HepG2 (cell line): ENCODE measurements at regions not wholly inside any gene's neighbourhood (a gene's known extent, or its start where the extent isn't known, plus 50 kb on each side); places are given as distances from the start of the nearest gene placed in this dataset.

Source experiments
- ATAC-seq: fragments of 200-7000 bp; cut with Tn5 transposase; 3 replicates; pipeline ENCODE4 v1.9.1; 2020; ENCODE audit warnings: mild to moderate bottlenecking, moderate library complexity
- BruUV-seq: library from RNA; stranded (reverse); fragments of 400-500 nt; replicated peaks from 2 replicates; lab custom pipeline; 2021; lab: Mats Ljungman, UMichigan
- CTCF ChIA-PET: fragments of 300-600 bp; formaldehyde crosslinking; extraction: SDS; loops from one replicate; lab custom pipeline; 2021; ENCODE audit warnings: low total read pairs, inconsistent platforms, low intra/inter-chr PET ratio; lab: Yijun Ruan, JAX
- POLR2A ChIA-PET: fragments of 350-600 bp; sonication (Branson Sonifier 250); formaldehyde crosslinking; loops from one replicate; lab custom pipeline; 2020; ENCODE audit warnings: antibody characterized with exemption, inconsistent platforms; lab: Yijun Ruan, JAX
- DNase-seq: peaks from one replicate; pipeline ENCODE4 v3.0.0-alpha.2; 2015; ENCODE audit warnings: low spot score
- FAIRE-seq: peaks from 3 replicates; lab custom pipeline; 2011; peaks lifted over from hg19 to GRCh38; lab: Jason Lieb, UNC
- H2AFZ ChIP-seq: one replicate; pipeline ENCODE4 v1.6.1; 2011; ENCODE audit warnings: low read length, inconsistent platforms
- H3K27ac ChIP-seq: fragments of 300-600 bp; 3 replicates; pipeline ENCODE4 v1.8.0; 2011; ENCODE audit warnings: mixed run types, mild to moderate bottlenecking, mixed read lengths, low read length, inconsistent platforms; ENCODE audit not compliant: insufficient read depth; ENCODE audit errors: extremely low read length
- H3K27me3 ChIP-seq, 2 experiments: fragments of 200-600 bp in 1 of 2; 2 replicates in 1 of 2; 3 replicates in 1 of 2; pipeline versions ENCODE4 v1.6.0 to v1.8.0; 2011; ENCODE audit warnings: low read length in 2 of 2, mild to moderate bottlenecking in 2 of 2, moderate library complexity in 2 of 2, inconsistent platforms in 1 of 2; ENCODE audit not compliant: insufficient read depth in 2 of 2, control insufficient read depth in 1 of 2
- H3K36me3 ChIP-seq, 2 experiments: fragments of 200-600 bp in 1 of 2; replicated peaks in 1 of 2; 2 replicates in 1 of 2; 3 replicates in 1 of 2; pipeline versions ENCODE4 v1.5.1 to v1.8.0; 2011; ENCODE audit warnings: low read length in 2 of 2, inconsistent platforms in 1 of 2; ENCODE audit not compliant: insufficient read depth in 2 of 2, control insufficient read depth in 1 of 2
- H3K4me1 ChIP-seq: 2 replicates; pipeline ENCODE4 v1.5.1; 2012; ENCODE audit warnings: low read length, inconsistent platforms; ENCODE audit not compliant: insufficient read depth
- H3K4me2 ChIP-seq: 2 replicates; pipeline ENCODE4 v1.6.0; 2011; ENCODE audit warnings: low read depth, low read length, inconsistent platforms
- H3K4me3 ChIP-seq, 3 experiments: fragments of 200-600 bp in 1 of 3; sonication (generic), shearing (Covaris generic) in 1 of 3; replicated peaks in 1 of 3; 2 replicates each; pipeline ENCODE4 v1.5.1; 2011 to 2016; ENCODE audit warnings: low read length in 3 of 3, inconsistent platforms in 2 of 3, low read depth in 2 of 3, mild to moderate bottlenecking in 2 of 3, control low read depth in 1 of 3, mixed read lengths in 1 of 3; ENCODE audit not compliant: insufficient read depth in 1 of 3
- H3K79me2 ChIP-seq: one replicate; pipeline ENCODE4 v1.6.1; 2011; ENCODE audit warnings: low read length, inconsistent platforms; ENCODE audit not compliant: insufficient read depth
- H3K9ac ChIP-seq: 2 replicates; pipeline ENCODE4 v1.6.0; 2011; ENCODE audit warnings: mild to moderate bottlenecking, low read depth, low read length, inconsistent platforms; ENCODE audit not compliant: insufficient read depth
- H3K9me3 ChIP-seq: 2 replicates; pipeline ENCODE4 v1.5.1; 2012; ENCODE audit warnings: mild to moderate bottlenecking, low read length
- H4K20me1 ChIP-seq: 2 replicates; pipeline ENCODE4 v1.6.0; 2011; ENCODE audit warnings: inconsistent platforms, mild to moderate bottlenecking, low read length, moderate library complexity; ENCODE audit not compliant: insufficient read depth
- AGO1 ChIP-seq: fragments of 200-400 bp; formaldehyde crosslinking; IDR thresholded peaks from 2 replicates; pipeline ENCODE4 v1.6.1; 2017; ENCODE audit warnings: mild to moderate bottlenecking, low read depth, low read length, moderate library complexity; ENCODE audit not compliant: poor library complexity, severe bottlenecking
- ARID2 ChIP-seq: sonication (generic); formaldehyde crosslinking; IDR thresholded peaks from 2 replicates; pipeline ENCODE4 v1.8.1; 2022; ENCODE audit warnings: mild to moderate bottlenecking, missing genetic modification reagents, borderline replicate concordance
- ARID4A ChIP-seq: sonication (generic); formaldehyde crosslinking; IDR thresholded peaks from 2 replicates; pipeline ENCODE4 v1.5.0; 2020; ENCODE audit warnings: mild to moderate bottlenecking, missing genetic modification reagents, borderline replicate concordance
- ATF5 ChIP-seq: sonication (generic); formaldehyde crosslinking; IDR thresholded peaks from 2 replicates; pipeline ENCODE4 v1.4.0; 2020; ENCODE audit warnings: mild to moderate bottlenecking, low read depth, missing genetic modification reagents
- BRCA1 ChIP-seq: sonication (generic); formaldehyde crosslinking; IDR thresholded peaks from 2 replicates; pipeline ENCODE4 v1.4.0; 2020; ENCODE audit warnings: missing genetic modification reagents
- CTCF ChIP-seq: sonication (generic); formaldehyde crosslinking; IDR thresholded peaks from 2 replicates; pipeline ENCODE4 v1.5.0; 2020; ENCODE audit warnings: mild to moderate bottlenecking, missing genetic modification reagents, moderate library complexity
- EZH2 ChIP-seq: conservative IDR thresholded peaks from 2 replicates; pipeline ENCODE4 v1.6.1; 2012; ENCODE audit warnings: mild to moderate bottlenecking, low read depth, low read length, moderate library complexity
- GLI4 ChIP-seq: sonication (generic); formaldehyde crosslinking; IDR thresholded peaks from 2 replicates; pipeline ENCODE4 v1.5.1; 2020; ENCODE audit warnings: missing genetic modification reagents, mild to moderate bottlenecking, moderate library complexity, borderline replicate concordance
- HCFC1 ChIP-seq: fragments of 150-350 bp; IDR thresholded peaks from 2 replicates; pipeline ENCODE4 v1.6.1; 2014; ENCODE audit warnings: low read depth, low read length
- MED13 ChIP-seq: sonication (generic); formaldehyde crosslinking; IDR thresholded peaks from 2 replicates; pipeline ENCODE4 v1.5.0; 2020; ENCODE audit warnings: missing genetic modification reagents
- MLX ChIP-seq: IDR thresholded peaks from 2 replicates; pipeline ENCODE4 v1.6.1; 2016
- MXD4 ChIP-seq: IDR thresholded peaks from 2 replicates; pipeline ENCODE4 v1.6.1; 2016; ENCODE audit warnings: mild to moderate bottlenecking, missing biosample characterization, missing genetic modification reagents
- STAG1 ChIP-seq: sonication (generic); formaldehyde crosslinking; IDR thresholded peaks from 2 replicates; pipeline ENCODE4 v1.4.0; 2020; ENCODE audit warnings: missing genetic modification reagents
- WGBS: methylation state at CpG from one replicate; pipeline ENCODE4 v1.1.6; 2017; ENCODE audit warnings: low lambda C conversion rate; 5-methylcytosine and 5-hydroxymethylcytosine counted together
- in situ Hi-C: cut with HindIII; loops from 2 replicates; pipeline ENCODE4 v1.10.0; 2017; ENCODE audit warnings: low pct_unique_long_range_greater_than_20kb; ENCODE audit not compliant: extremely low pct_ligation_motif_present
- intact Hi-C: fragments of 100-400 bp; cut with micrococcal nuclease; formaldehyde crosslinking; loops from one replicate; pipeline ENCODE4 v1.10.0; 2022; ENCODE audit not compliant: unreplicated experiment

- no TSS peak for BruUV-seq
- no peak overlapping the region for H2AFZ ChIP-seq
- whole genome bisulfite sequencing = 45% methylated on average over 1 of the region's 1 CpG
- H3K4me1 ChIP-seq = no peaks in the 10 kb centered on the region
- intact Hi-C loops (no loop called here), in situ Hi-C loops (no loop called here)
- no peaks in the 10 kb centered on the region for H3K36me3 ChIP-seq
- no peaks in the 10 kb centered on the region for H3K27me3 ChIP-seq
- H4K20me1 ChIP-seq = no peaks in the 10 kb centered on the region
- H3K4me3 ChIP-seq = no peak overlapping the region
- no peak for ATAC-seq
- DNase-seq = no peak
- POLR2A ChIA-PET = no interaction called here
- H3K27ac ChIP-seq = no peak overlapping the region
- CTCF ChIA-PET = no interaction called here
- no peak overlapping the region for H3K4me2 ChIP-seq
- no peaks in the 10 kb centered on the region for H3K9me3 ChIP-seq
- H3K9ac ChIP-seq = no peak overlapping the region
- TF ChIP-seq CTCF (CRISPR knock-in tag) (0 out of 2 replicates have a peak, but pooled peaks have one; percentile 19), STAG1 (peak; percentile 34; the same call in 1 of the 2 replicates), MXD4 (CRISPR knock-in tag) (no peak), ARID2 (CRISPR knock-in tag) (no peak), GLI4 (no peak)
- H3K79me2 ChIP-seq = no peaks in the 10 kb centered on the region
- no peak for FAIRE-seq
Observed at GRCh38 chr4:112063260-112063659, 82.0 kb upstream of the FAM241A start.

GRCh38 chr4:112069110-112069509 lies 76.1 kb upstream of the FAM241A start:
- CTCF ChIA-PET = no interaction called here
- Histone ChIP-seq H3K27ac (no peak overlapping the region), H2AFZ (no peak overlapping the region)
- TF ChIP-seq BRCA1 = no peak
- no peak for TF ChIP-seq ATF5
- no peak for TF ChIP-seq HCFC1
- TF ChIP-seq EZH2 = no peak
- no peak for TF ChIP-seq MLX (CRISPR knock-in tag)
- TF ChIP-seq MED13 (CRISPR knock-in tag) = no peak
- TF ChIP-seq AGO1 = no peak
- TF ChIP-seq ARID4A (CRISPR knock-in tag) = no peak

More at GRCh38 chr4:112069110-112069509, 76.1 kb upstream of the FAM241A start:
- WGBS = 27% methylated on average over 2 of the region's 2 CpGs
- H4K20me1 ChIP-seq = no peaks in the 10 kb centered on the region
- POLR2A ChIA-PET = no interaction called here
- H3K79me2 ChIP-seq = no peaks in the 10 kb centered on the region
- H3K9me3 ChIP-seq = no peaks in the 10 kb centered on the region
- DNase-seq (no peak), FAIRE-seq (no peak), ATAC-seq (no peak)
- BruUV-seq = no TSS peak
- H3K4me1 ChIP-seq = no peaks in the 10 kb centered on the region
- in situ Hi-C loops = no loop called here
- H3K9ac ChIP-seq = no peak overlapping the region
- no peak overlapping the region for H3K4me2 ChIP-seq
- no peaks in the 10 kb centered on the region for H3K27me3 ChIP-seq
- no peaks in the 10 kb centered on the region for H3K36me3 ChIP-seq
- intact Hi-C loops = no loop called here
- H3K4me3 ChIP-seq = no peak overlapping the region
